SK-N-SH (cell line): ENCODE measurements at regions not wholly inside any gene's neighbourhood (a gene's known extent, or its start where the extent isn't known, plus 50 kb on each side); places are given as distances from the start of the nearest gene placed in this dataset.

Experiments
- CTCF ChIA-PET: fragments of 300-600, 350-600 bp; formaldehyde crosslinking; extraction: SDS; loops from one replicate; lab custom pipeline; 2021; lab: Yijun Ruan, JAX
- POLR2A ChIA-PET: fragments of 350-600 bp; sonication (Branson Sonifier 250); formaldehyde crosslinking; extraction: SDS; loops from one replicate; lab custom pipeline; 2020; ENCODE audit warnings: antibody characterized with exemption, inconsistent platforms; lab: Yijun Ruan, JAX
- DNase-seq: peaks from one replicate; pipeline ENCODE4 v3.0.0; 2012
- H2AFZ ChIP-seq: fragments of 200-600 bp; sonication (generic); 2 replicates; pipeline ENCODE4 v1.8.1; 2016; ENCODE audit warnings: antibody characterized with exemption, mild to moderate bottlenecking, low read depth
- H3F3A ChIP-seq: fragments of 200-600 bp; sonication (generic); replicated peaks from 2 replicates; pipeline ENCODE3; 2016; ENCODE audit warnings: antibody characterized with exemption, mild to moderate bottlenecking; ENCODE audit not compliant: insufficient read depth
- H3K27ac ChIP-seq, 2 experiments: fragments of 200-500 bp in 1 of 2; fragments of 200-600 bp in 1 of 2; sonication (Bioruptor generic) in 1 of 2; sonication (generic), shearing (Covaris generic) in 1 of 2; 2 replicates each; pipeline versions ENCODE4 v1.5.1 to v1.6.1; 2014 to 2016; ENCODE audit warnings: low read depth in 2 of 2, inconsistent platforms in 1 of 2, low read length in 1 of 2, mild to moderate bottlenecking in 1 of 2, mixed read lengths in 1 of 2
- H3K27me3 ChIP-seq: fragments of 200-600 bp; sonication (generic), shearing (Covaris generic); 2 replicates; pipeline ENCODE4 v1.6.1; 2016; ENCODE audit warnings: mixed run types; ENCODE audit not compliant: insufficient read depth
- H3K36me3 ChIP-seq, 2 experiments: fragments of 200-500 bp in 1 of 2; fragments of 200-600 bp in 1 of 2; sonication (Bioruptor generic) in 1 of 2; sonication (generic) in 1 of 2; replicated peaks in 1 of 2; 2 replicates each; pipeline versions ENCODE3 to v1.5.1; 2014 to 2016; ENCODE audit warnings: low read length in 1 of 2, mild to moderate bottlenecking in 1 of 2; ENCODE audit not compliant: insufficient read depth in 2 of 2, control insufficient read depth in 1 of 2
- H3K4me1 ChIP-seq, 2 experiments: fragments of 200-500 bp in 1 of 2; fragments of 200-600 bp in 1 of 2; sonication (Bioruptor generic) in 1 of 2; sonication (generic), shearing (Covaris generic) in 1 of 2; 2 replicates each; pipeline versions ENCODE4 v1.5.1 to v1.6.1; 2014 to 2016; ENCODE audit warnings: low read depth in 1 of 2, low read length in 1 of 2, mixed run types in 1 of 2; ENCODE audit not compliant: insufficient read depth in 2 of 2, control insufficient read depth in 1 of 2
- H3K4me2 ChIP-seq: fragments of 200-600 bp; sonication (generic), shearing (Covaris generic); 2 replicates; pipeline ENCODE4 v1.6.1; 2017; ENCODE audit warnings: mixed run types
- H3K4me3 ChIP-seq, 2 experiments: fragments of 200-500 bp in 1 of 2; fragments of 200-600 bp in 1 of 2; sonication (Bioruptor generic) in 1 of 2; sonication (generic), shearing (Covaris generic) in 1 of 2; 2 replicates each; pipeline versions ENCODE4 v1.5.1 to v1.8.1; 2014 to 2016; ENCODE audit warnings: low read depth in 2 of 2, inconsistent platforms in 1 of 2, low read length in 1 of 2, mild to moderate bottlenecking in 1 of 2, mixed read lengths in 1 of 2, moderate library complexity in 1 of 2
- H3K79me2 ChIP-seq: fragments of 200-600 bp; sonication (generic); 2 replicates; pipeline ENCODE4 v1.8.1; 2017; ENCODE audit warnings: mild to moderate bottlenecking; ENCODE audit not compliant: insufficient read depth
- H3K9ac ChIP-seq: fragments of 200-600 bp; sonication (generic); 2 replicates; pipeline ENCODE4 v1.6.1; 2017; ENCODE audit warnings: mixed run types
- H3K9me2 ChIP-seq: fragments of 200-600 bp; sonication (generic); 2 replicates; pipeline ENCODE4 v1.6.1; 2017; ENCODE audit warnings: mixed run types
- H3K9me3 ChIP-seq: fragments of 200-600 bp; sonication (generic); 2 replicates; pipeline ENCODE4 v1.6.1; 2017; ENCODE audit warnings: mixed run types, mild to moderate bottlenecking, moderate library complexity
- H4K20me1 ChIP-seq: fragments of 200-600 bp; sonication (generic); 2 replicates; pipeline ENCODE4 v1.6.1; 2017; ENCODE audit warnings: mild to moderate bottlenecking, mixed run types; ENCODE audit not compliant: insufficient read depth
- EZH2phosphoT487 ChIP-seq: fragments of 200-600 bp; sonication (generic); IDR thresholded peaks from 2 replicates; pipeline ENCODE4 v1.6.1; 2017; ENCODE audit warnings: low read depth, mixed run types, mild to moderate bottlenecking, antibody characterized with exemption, moderate library complexity, borderline replicate concordance
- FOXJ3 ChIP-seq: sonication (generic); formaldehyde crosslinking; IDR thresholded peaks from 2 replicates; pipeline ENCODE4 v1.5.1; 2020; ENCODE audit warnings: mild to moderate bottlenecking, missing genetic modification reagents
- NRF1 ChIP-seq: IDR thresholded peaks from 2 replicates; pipeline ENCODE4 v1.6.1; 2012; ENCODE audit warnings: low read depth, mild to moderate bottlenecking, low read length
- TAF1 ChIP-seq: IDR thresholded peaks from 2 replicates; pipeline ENCODE4 v1.6.1; 2012; ENCODE audit warnings: low read depth, mild to moderate bottlenecking, low read length, moderate library complexity, borderline replicate concordance
- TEAD4 ChIP-seq: IDR thresholded peaks from 2 replicates; pipeline ENCODE4 v1.4.0; 2012; ENCODE audit warnings: mild to moderate bottlenecking, borderline replicate concordance; ENCODE audit not compliant: insufficient read depth
- WGBS: methylation state at CpG from one replicate; pipeline ENCODE4 v1.1.6; 2017; ENCODE audit warnings: low lambda C conversion rate; 5-methylcytosine and 5-hydroxymethylcytosine counted together
- TF ChIP-seq, protein P1 (sequence below): IDR thresholded peaks from 2 replicates; pipeline ENCODE4 v1.4.0; 2012; ENCODE audit warnings: low read depth, borderline replicate concordance
- TF ChIP-seq, protein P2 (sequence below): fragments of 150-350 bp; IDR thresholded peaks from 2 replicates; pipeline ENCODE4 v1.6.1; 2016; ENCODE audit warnings: mild to moderate bottlenecking, low read depth, low read length

DNA sequence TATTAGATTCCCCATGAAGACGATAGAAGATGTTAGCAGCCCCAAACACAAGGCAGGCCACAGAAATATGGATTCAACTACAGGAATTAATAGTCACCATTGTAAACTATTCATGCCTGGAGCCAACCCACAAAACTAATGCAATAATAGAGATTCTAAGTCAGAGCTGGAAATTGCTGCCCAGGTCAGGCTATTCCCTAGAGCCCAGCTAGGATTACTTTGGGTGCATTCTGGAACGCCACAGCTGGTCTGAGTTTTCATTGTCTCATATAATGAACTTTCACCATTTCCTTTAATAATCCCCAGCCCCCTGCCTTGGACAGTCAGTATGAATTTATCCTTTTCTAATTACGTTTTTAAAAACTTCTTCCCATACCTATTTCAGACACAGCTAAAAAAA, 252.6 kb downstream of the PAPSS1 start:
- 62% methylated on average over 3 of the region's 3 CpGs for WGBS
- POLR2A ChIA-PET = no interaction called here

DNA sequence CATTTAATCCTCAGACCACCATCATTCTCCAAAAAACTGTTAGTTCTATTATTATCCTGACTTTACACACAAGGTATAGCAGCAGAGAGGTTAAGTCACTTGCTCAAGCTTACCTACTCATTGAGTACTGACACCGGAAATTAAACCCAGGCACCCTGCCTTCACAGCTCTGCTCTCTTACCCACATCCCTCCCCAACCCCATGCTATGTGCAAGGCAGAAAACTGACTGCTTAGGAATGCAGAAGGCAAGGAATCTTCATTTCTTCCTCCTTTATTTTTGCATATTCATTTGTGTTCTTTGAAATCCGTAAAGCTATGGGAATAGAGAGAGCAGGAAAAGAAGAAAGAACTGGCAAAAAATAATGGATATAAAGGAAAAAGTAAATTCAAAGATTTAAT, 261.8 kb downstream of the PAPSS1 start:
- H3K4me2 ChIP-seq = no peak overlapping the region
- no peaks in the 10 kb centered on the region for H3K79me2 ChIP-seq
- ChIA-PET CTCF (no interaction called here), POLR2A (no interaction called here)
- H3K4me1 ChIP-seq = peaks cover 0 to 9% of the 10 kb centered on the region in 2 experiments; a peak in 2 of 4 replicates
- no peak for DNase-seq
- H2AFZ ChIP-seq = no peak overlapping the region
- no peaks in the 10 kb centered on the region for H4K20me1 ChIP-seq
- no peaks in the 10 kb centered on the region; the same call in 1 of the 2 replicates for H3K27me3 ChIP-seq
- H3K9ac ChIP-seq = no peak overlapping the region
- no peak overlapping the region; a peak in 1 of 4 replicates for H3K27ac ChIP-seq
- TF ChIP-seq, protein P1, sequence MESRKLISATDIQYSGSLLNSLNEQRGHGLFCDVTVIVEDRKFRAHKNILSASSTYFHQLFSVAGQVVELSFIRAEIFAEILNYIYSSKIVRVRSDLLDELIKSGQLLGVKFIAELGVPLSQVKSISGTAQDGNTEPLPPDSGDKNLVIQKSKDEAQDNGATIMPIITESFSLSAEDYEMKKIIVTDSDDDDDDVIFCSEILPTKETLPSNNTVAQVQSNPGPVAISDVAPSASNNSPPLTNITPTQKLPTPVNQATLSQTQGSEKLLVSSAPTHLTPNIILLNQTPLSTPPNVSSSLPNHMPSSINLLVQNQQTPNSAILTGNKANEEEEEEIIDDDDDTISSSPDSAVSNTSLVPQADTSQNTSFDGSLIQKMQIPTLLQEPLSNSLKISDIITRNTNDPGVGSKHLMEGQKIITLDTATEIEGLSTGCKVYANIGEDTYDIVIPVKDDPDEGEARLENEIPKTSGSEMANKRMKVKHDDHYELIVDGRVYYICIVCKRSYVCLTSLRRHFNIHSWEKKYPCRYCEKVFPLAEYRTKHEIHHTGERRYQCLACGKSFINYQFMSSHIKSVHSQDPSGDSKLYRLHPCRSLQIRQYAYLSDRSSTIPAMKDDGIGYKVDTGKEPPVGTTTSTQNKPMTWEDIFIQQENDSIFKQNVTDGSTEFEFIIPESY = no peak
- no peak for TF ChIP-seq EZH2phosphoT487
- TF ChIP-seq TAF1 = no peak
- no peaks in the 10 kb centered on the region for H3F3A ChIP-seq
- no peaks in the 10 kb centered on the region for H3K36me3 ChIP-seq
- WGBS = 77% methylated on average over 2 of the region's 2 CpGs
- H3K9me2 ChIP-seq = no peaks in the 10 kb centered on the region
- H3K9me3 ChIP-seq = no peaks in the 10 kb centered on the region
- no peak overlapping the region for H3K4me3 ChIP-seq

More for the DNA sequence above, 252.6 kb downstream of the PAPSS1 start:
- DNase-seq = no peak
- CTCF ChIA-PET = interaction anchor here (1.0 to 1.4 kb wide), 3 partner anchors 15 to 433 kb away, joined by 3 to 4 read pairs (median 3); no protein-coding TSS in a partner anchor
- Histone ChIP-seq H3K27me3 (no peaks in the 10 kb centered on the region), H3F3A (no peaks in the 10 kb centered on the region), H4K20me1 (no peaks in the 10 kb centered on the region), H2AFZ (no peak overlapping the region), H3K9me2 (no peaks in the 10 kb centered on the region), H3K4me3 (no peak overlapping the region), H3K9ac (no peak overlapping the region), H3K79me2 (no peaks in the 10 kb centered on the region), H3K4me2 (no peak overlapping the region), H3K4me1 (peaks cover 0 to 15% of the 10 kb centered on the region in 2 experiments; a peak in 2 of 4 replicates), H3K9me3 (no peaks in the 10 kb centered on the region), H3K27ac (no peak overlapping the region), H3K36me3 (no peaks in the 10 kb centered on the region)
- TF ChIP-seq NRF1 = no peak
- TF ChIP-seq, protein P2, sequence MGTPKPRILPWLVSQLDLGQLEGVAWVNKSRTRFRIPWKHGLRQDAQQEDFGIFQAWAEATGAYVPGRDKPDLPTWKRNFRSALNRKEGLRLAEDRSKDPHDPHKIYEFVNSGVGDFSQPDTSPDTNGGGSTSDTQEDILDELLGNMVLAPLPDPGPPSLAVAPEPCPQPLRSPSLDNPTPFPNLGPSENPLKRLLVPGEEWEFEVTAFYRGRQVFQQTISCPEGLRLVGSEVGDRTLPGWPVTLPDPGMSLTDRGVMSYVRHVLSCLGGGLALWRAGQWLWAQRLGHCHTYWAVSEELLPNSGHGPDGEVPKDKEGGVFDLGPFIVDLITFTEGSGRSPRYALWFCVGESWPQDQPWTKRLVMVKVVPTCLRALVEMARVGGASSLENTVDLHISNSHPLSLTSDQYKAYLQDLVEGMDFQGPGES = no peak
- TF ChIP-seq TEAD4 = no peak
- no peak for TF ChIP-seq FOXJ3 (CRISPR knock-in tag)
